ENCODE measurements at regions not wholly inside any gene's neighbourhood (a gene's known extent, or its start where the extent isn't known, plus 50 kb on each side); places are given as distances from the start of the nearest gene placed in this dataset.

DNA sequence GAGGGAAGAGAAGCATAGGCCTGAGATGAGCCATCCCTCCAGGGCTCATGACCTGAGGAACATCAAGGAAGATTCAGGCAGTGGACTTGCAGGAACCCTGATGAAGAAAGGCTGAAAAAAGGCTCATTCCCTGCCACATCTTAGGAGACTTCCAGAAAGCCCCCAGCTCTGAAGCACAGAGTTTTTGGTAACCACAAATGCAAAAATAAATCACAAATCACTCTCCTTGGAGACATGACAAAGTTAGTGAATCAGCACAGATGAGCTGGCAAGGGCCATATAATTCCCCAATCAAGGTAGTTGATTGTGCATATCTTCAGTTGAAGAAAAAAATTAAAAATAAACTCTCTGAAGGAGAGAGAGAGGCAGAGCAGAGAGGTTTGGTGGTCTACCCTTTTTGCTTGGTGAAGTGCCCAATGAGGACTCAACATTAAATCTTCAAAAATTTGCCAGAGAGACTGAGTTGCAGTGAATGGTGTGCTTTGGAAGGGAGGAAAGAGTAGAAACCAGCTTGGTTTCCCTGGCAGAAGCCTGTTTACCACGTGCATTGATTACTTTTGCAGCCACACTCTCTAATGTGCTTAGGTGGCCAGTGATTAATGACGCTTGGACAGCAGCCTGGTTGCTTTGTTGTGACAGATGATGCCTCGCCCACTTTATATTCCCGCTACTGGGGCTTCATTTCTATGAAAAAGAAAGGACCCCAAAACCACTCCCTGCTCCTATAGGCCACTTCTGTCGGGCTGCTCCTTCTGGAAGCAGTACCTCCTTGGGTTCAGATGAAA, 257.4 kb upstream of the SLC14A2 start:
- H3K4me3 ChIP-seq (replicated peaks; ENCODE audit: low read depth, low read length) = no peak overlapping the region
- no peaks in the 10 kb centered on the region for H3K36me3 ChIP-seq (ENCODE audit: control insufficient read depth, insufficient read depth, low read length)
- H3K27me3 ChIP-seq (replicated peaks; ENCODE audit: control insufficient read depth, insufficient read depth, low read length) = peaks cover 2% of the 10 kb centered on the region; the same call in 1 of the 2 replicates
- TF ChIP-seq, protein P1, sequence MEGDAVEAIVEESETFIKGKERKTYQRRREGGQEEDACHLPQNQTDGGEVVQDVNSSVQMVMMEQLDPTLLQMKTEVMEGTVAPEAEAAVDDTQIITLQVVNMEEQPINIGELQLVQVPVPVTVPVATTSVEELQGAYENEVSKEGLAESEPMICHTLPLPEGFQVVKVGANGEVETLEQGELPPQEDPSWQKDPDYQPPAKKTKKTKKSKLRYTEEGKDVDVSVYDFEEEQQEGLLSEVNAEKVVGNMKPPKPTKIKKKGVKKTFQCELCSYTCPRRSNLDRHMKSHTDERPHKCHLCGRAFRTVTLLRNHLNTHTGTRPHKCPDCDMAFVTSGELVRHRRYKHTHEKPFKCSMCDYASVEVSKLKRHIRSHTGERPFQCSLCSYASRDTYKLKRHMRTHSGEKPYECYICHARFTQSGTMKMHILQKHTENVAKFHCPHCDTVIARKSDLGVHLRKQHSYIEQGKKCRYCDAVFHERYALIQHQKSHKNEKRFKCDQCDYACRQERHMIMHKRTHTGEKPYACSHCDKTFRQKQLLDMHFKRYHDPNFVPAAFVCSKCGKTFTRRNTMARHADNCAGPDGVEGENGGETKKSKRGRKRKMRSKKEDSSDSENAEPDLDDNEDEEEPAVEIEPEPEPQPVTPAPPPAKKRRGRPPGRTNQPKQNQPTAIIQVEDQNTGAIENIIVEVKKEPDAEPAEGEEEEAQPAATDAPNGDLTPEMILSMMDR (IDR thresholded peaks at IDR 0.05; ENCODE audit: insufficient read depth, low read length, poor library complexity, severe bottlenecking) = no peak
- DNase-seq (ENCODE audit: extremely low read depth, insufficient read length) = no peak

DNA sequence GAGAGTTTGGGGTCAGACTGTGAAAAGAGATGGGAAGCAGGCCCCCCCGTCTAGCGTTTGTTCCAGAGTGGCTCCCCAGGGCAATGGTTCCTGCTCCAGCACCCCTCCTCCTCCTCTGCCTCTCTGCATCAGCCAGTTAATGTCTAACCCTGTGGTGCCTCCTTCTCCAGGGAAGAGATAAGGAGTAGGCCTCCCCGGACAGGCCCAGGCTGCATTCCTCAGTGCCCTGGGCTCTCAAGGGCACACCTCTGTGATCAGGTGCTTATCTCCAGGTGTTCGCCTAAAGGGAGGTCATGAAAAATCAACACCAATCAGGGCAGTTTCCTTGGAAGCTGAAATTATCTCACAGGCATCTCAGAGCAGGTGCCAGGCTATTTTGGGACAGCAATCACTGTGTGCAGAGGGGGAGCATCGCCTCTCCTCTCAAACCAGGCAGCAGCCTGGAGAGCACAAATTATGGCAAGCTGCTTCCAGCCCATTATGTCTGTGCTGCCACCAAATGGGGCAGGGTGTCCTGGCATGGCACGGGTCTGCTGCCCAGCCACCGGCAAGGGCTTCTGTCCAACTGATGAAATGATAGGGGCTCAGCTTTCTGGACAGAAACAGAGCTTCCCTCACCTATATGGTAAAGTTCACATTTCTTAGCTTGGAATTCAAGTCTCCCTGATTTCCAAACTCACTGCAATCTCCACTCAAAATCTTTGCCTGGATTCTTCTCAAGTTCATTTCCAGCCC, 255.8 kb upstream of the SLC14A2 start:
- no peak for DNase-seq (ENCODE audit: extremely low read depth, insufficient read length)
- TF ChIP-seq, protein P1 (IDR thresholded peaks at IDR 0.05; ENCODE audit: insufficient read depth, low read length, poor library complexity, severe bottlenecking) = no peak
- Histone ChIP-seq H3K4me3 (replicated peaks; ENCODE audit: low read depth, low read length) (no peak overlapping the region), H3K36me3 (ENCODE audit: control insufficient read depth, insufficient read depth, low read length) (no peaks in the 10 kb centered on the region), H3K27me3 (replicated peaks; ENCODE audit: control insufficient read depth, insufficient read depth, low read length) (peaks cover 2% of the 10 kb centered on the region; the same call in 1 of the 2 replicates)

DNA sequence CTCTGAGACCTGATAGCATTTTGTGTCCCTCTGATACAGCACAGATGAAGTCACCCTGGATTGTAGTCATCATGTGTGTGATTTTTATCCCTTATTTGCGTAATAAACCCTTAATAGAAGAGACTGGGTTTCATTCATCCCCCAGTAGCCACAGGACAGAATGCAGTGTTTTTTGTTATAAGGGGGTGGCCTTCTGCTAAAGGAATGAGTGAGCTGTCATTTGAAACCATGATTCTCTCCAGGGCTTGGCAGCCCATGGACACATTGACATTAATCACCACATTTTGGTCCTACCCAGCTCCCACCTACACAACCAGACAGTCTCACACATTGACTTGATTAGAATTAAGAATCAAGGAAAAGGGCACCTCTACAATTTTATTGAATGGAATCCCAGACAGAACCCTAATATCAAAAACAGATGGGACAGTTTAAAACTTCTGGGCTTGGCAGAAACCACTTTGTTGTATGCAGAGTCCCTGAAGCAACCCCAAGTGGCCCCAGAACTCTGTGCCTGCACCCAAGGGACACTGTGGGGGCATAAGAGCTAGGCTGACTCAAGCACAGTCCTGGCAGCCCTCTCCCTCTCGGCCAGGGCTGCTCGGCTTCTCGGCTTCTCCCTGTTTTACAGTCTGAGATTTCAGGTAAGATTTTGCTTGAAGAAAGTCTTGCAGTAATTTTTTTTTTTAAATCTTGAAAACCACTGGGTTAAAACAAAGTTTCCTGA, 254.0 kb upstream of the SLC14A2 start:
- Histone ChIP-seq H3K36me3 (ENCODE audit: control insufficient read depth, insufficient read depth, low read length) (no peaks in the 10 kb centered on the region), H3K27me3 (replicated peaks; ENCODE audit: control insufficient read depth, insufficient read depth, low read length) (0 out of 2 replicates have a peak, but pooled peaks cover 2% of the 10 kb centered on the region), H3K4me3 (replicated peaks; ENCODE audit: low read depth, low read length) (no peak overlapping the region)
- DNase-seq (ENCODE audit: extremely low read depth, insufficient read length) = no peak
- TF ChIP-seq, protein P1 (IDR thresholded peaks at IDR 0.05; ENCODE audit: insufficient read depth, low read length, poor library complexity, severe bottlenecking) = no peak

DNA sequence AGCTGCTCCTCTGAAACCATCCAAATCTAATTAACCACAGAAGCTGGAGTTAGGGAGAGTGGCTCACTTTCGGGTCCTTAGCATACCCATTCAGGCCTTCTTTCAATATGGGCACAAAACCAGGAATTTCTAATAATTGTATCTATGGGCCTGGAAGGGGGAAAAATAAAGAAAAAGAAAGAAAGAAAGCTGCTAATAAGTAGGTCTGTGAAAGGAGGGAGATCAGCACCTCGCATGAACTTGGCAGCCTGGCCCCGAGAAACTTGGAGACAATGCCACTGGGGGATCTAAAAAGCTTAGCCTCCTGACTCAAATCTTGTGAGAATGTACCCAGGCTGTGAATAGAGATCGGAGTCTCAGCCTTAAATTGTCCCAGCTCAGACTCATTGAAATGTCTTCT, 252.1 kb upstream of the SLC14A2 start:
- TF ChIP-seq, protein P1 (IDR thresholded peaks at IDR 0.05; ENCODE audit: insufficient read depth, low read length, poor library complexity, severe bottlenecking) = no peak

DNA sequence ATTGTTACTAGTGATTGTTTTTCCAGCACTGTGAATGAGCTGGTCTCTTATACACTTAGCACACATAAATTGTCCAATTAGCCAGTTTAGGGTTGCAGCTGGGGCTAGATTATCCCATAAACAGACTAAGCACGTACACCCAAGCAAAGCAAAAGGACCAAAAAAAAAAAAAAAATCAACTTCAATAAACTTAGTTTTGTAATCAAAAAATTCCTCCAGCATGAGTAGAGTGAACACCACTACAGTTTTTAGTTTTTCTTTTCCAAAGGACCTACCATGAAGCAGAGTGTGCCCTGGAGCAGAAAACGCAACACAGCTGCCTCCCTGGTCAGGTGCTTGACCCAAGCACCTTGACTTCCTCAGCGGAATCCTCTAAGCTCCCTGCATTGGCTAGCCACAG, 249.4 kb upstream of the SLC14A2 start:
- Histone ChIP-seq H3K4me3 (replicated peaks; ENCODE audit: low read depth, low read length) (no peak overlapping the region), H3K36me3 (ENCODE audit: control insufficient read depth, insufficient read depth, low read length) (no peaks in the 10 kb centered on the region), H3K27me3 (replicated peaks; ENCODE audit: control insufficient read depth, insufficient read depth, low read length) (no peaks in the 10 kb centered on the region; the same call in 1 of the 2 replicates)
- no peak for DNase-seq (ENCODE audit: extremely low read depth, insufficient read length)
- TF ChIP-seq, protein P1 (IDR thresholded peaks at IDR 0.05; ENCODE audit: insufficient read depth, low read length, poor library complexity, severe bottlenecking) = no peak

More for the DNA sequence above, 252.1 kb upstream of the SLC14A2 start:
- no peak for DNase-seq (ENCODE audit: extremely low read depth, insufficient read length)
- no peaks in the 10 kb centered on the region for H3K36me3 ChIP-seq (ENCODE audit: control insufficient read depth, insufficient read depth, low read length)
- no peak overlapping the region for H3K4me3 ChIP-seq (replicated peaks; ENCODE audit: low read depth, low read length)
- peaks cover 2% of the 10 kb centered on the region; the same call in 1 of the 2 replicates for H3K27me3 ChIP-seq (replicated peaks; ENCODE audit: control insufficient read depth, insufficient read depth, low read length)

Measured in GM06990 (cell line).